GM20000 (cell line): ENCODE measurements at regions not wholly inside any gene's neighbourhood (a gene's known extent, or its start where the extent isn't known, plus 50 kb on each side); places are given as distances from the start of the nearest gene placed in this dataset.

ENCODE experiments used
- DNase-seq: peaks from one replicate; pipeline ENCODE4 v3.0.0; 2012; ENCODE audit warnings: low spot score
- CTCF ChIP-seq: IDR thresholded peaks from 2 replicates; pipeline ENCODE4 v1.5.1; 2012; ENCODE audit warnings: mild to moderate bottlenecking, control low read depth; ENCODE audit errors: extremely low read depth, missing control alignments

GRCh38 chr2:226137201-226137811 is 662.3 kb downstream of the IRS1 start:
- no peak for DNase-seq
- no peak for TF ChIP-seq CTCF

GRCh38 chr2:226136739-226137138 is 662.9 kb downstream of the IRS1 start:
- no peak for TF ChIP-seq CTCF
- no peak for DNase-seq

- no peak for DNase-seq
- no peak for TF ChIP-seq CTCF
Observed at GRCh38 chr2:226135861-226136548, 663.6 kb downstream of the IRS1 start.

GRCh38 chr2:226132323-226133215 is 667.1 kb downstream of the IRS1 start:
- no peak for TF ChIP-seq CTCF

GRCh38 chr2:226131299-226131784 is 668.3 kb downstream of the IRS1 start:
- DNase-seq, result no peak
- no peak for TF ChIP-seq CTCF

More at GRCh38 chr2:226132323-226133215, 667.1 kb downstream of the IRS1 start:
- no peak for DNase-seq

- no peak for TF ChIP-seq CTCF
- DNase-seq, result no peak
Observed at GRCh38 chr2:226130192-226130591, 669.4 kb downstream of the IRS1 start.

GRCh38 chr2:226127682-226128081 is 671.9 kb downstream of the IRS1 start:
- DNase-seq, result no peak
- TF ChIP-seq CTCF, result no peak
